ENCODE measurements at regions not wholly inside any gene's neighbourhood (a gene's known extent, or its start where the extent isn't known, plus 50 kb on each side); places are given as distances from the start of the nearest gene placed in this dataset.
"Not testable (repeated sequence)": the region's sequence is repeated elsewhere in the genome, so short reads cannot be mapped to it uniquely, and the experiment has no call there.

DNA sequence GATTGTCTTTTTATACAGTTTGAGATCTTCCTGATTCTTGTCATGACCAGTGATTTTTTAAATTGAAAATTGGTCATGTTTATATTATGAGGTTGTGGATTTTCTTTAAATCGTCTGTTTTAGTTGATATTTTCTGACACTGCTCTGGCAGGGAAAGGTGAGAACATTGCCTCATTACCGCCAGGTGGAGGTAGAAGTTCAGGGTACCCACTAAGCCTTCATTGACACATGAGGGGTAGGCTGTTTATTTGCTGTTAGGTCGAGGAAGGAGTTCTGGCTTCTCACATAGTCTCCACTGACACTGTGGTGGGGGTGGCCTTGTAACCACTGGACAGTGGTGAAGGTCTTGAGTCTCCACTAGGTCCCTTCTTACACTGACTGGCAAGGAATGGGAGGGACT lies 117.6 kb upstream of the GPR101 start:
- Histone ChIP-seq H3K27me3 (ENCODE audit: insufficient read depth, low read length) (no peaks in the 10 kb centered on the region), H3K4me3 (ENCODE audit: low read depth, low read length) (no peak overlapping the region), H3K4me1 (ENCODE audit: control insufficient read depth, insufficient read depth, low read length, unreplicated experiment) (no peaks in the 10 kb centered on the region), H3K79me2 (ENCODE audit: control insufficient read depth, insufficient read depth, low read length, unreplicated experiment) (no peaks in the 10 kb centered on the region), H2AFZ (ENCODE audit: low read length, unreplicated experiment) (no peak overlapping the region), H3K27ac (ENCODE audit: low read depth, low read length) (no peak overlapping the region), H3K36me3 (ENCODE audit: insufficient read depth, low read length) (no peaks in the 10 kb centered on the region)

DNA sequence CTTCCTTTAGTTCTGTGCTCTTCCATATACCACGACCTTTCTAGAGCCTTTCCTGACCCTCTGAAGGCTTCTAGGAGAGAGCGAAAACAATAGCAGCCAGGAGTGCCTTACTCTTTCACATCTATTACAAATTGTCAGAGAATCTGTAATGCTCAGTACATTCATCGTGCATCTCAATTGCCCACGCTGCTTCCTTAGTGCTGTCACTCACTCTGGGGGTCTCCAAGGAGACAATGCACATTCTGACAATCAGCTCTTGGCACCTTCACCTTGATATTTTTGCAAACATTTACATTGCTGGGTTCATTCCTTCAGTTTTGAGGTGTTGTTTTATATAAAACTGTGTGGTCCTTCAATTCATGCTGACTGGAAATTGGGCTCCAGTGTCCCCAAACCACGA lies 110.1 kb upstream of the GPR101 start:
- H3K27ac ChIP-seq (ENCODE audit: low read depth, low read length) = no peak overlapping the region
- no peak overlapping the region for H2AFZ ChIP-seq (ENCODE audit: low read length, unreplicated experiment)
- H3K4me1 ChIP-seq (ENCODE audit: control insufficient read depth, insufficient read depth, low read length, unreplicated experiment) = no peaks in the 10 kb centered on the region
- no peaks in the 10 kb centered on the region for H3K36me3 ChIP-seq (ENCODE audit: insufficient read depth, low read length)
- no peaks in the 10 kb centered on the region for H3K27me3 ChIP-seq (ENCODE audit: insufficient read depth, low read length)
- no peak overlapping the region for H3K4me3 ChIP-seq (ENCODE audit: low read depth, low read length)
- no peaks in the 10 kb centered on the region for H3K79me2 ChIP-seq (ENCODE audit: control insufficient read depth, insufficient read depth, low read length, unreplicated experiment)

DNA sequence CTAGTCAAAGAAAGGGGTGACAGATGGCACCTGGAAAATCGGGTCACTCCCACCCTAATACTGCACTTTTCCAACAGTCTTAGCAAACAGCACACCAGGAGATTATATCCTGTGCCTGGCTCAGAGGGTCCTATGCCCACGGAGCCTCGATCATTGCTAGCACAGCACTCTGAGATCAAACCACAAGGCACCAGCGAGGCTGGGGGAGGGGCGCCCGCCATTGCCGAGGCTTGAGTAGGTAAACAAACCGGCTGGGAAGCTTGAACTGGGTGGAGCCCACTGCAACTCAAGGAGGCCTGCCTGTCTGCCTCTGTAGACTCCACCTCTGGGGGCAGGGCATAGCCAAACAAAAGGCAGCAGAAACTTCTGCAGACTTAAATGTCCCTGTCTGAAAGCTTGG lies 88.9 kb upstream of the GPR101 start:
- not testable (repeated sequence) for H3K79me2 ChIP-seq (ENCODE audit: control insufficient read depth, insufficient read depth, low read length, unreplicated experiment); H2AFZ ChIP-seq (ENCODE audit: low read length, unreplicated experiment); H3K27ac ChIP-seq (ENCODE audit: low read depth, low read length); H3K4me3 ChIP-seq (ENCODE audit: low read depth, low read length); H3K36me3 ChIP-seq (ENCODE audit: insufficient read depth, low read length); H3K27me3 ChIP-seq (ENCODE audit: insufficient read depth, low read length); H3K4me1 ChIP-seq (ENCODE audit: control insufficient read depth, insufficient read depth, low read length, unreplicated experiment)

DNA sequence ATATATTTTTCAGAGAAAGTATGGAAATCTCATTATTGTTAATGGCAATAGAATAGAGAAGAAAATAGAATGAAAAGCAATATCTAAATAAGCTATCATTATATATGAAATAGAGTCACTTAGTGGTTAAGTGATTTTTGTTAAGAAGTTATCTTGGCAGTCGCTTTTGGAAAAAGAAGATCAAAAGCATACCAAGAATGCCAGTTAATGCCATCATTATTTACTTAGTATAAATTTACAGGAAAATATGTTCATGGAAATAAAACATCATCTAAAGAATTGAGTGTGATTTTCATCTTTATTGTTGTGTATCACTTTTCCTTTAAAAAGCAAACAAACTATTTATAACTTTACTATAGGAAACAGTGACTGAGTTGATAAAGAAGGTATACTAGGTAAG lies 85.3 kb upstream of the GPR101 start:
- Histone ChIP-seq H3K36me3 (ENCODE audit: insufficient read depth, low read length) (no peaks in the 10 kb centered on the region), H3K27me3 (ENCODE audit: insufficient read depth, low read length) (no peaks in the 10 kb centered on the region), H3K79me2 (ENCODE audit: control insufficient read depth, insufficient read depth, low read length, unreplicated experiment) (no peaks in the 10 kb centered on the region)

DNA sequence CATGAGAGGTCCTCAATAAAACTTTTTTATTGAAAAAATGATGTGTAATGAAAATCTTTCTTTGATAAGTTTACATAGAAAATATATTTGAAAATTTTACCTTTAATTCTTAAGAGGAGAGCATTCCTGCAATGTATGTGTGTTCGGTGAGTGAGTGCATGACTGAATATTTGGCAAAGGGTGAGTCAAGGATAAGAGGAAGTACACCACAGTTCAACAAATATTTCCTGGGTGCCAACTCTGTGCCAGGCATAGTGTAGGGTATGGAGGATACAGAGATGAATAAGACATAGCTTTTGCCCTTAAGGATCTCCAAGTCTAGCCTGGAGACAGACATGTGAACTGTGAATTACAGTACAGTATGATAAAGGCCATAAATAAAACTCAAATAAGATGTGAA lies 84.7 kb upstream of the GPR101 start:
- H3K4me1 ChIP-seq (ENCODE audit: control insufficient read depth, insufficient read depth, low read length, unreplicated experiment) = no peaks in the 10 kb centered on the region
- H2AFZ ChIP-seq (ENCODE audit: low read length, unreplicated experiment) = no peak overlapping the region
- no peaks in the 10 kb centered on the region for H3K79me2 ChIP-seq (ENCODE audit: control insufficient read depth, insufficient read depth, low read length, unreplicated experiment)
- no peak overlapping the region for H3K27ac ChIP-seq (ENCODE audit: low read depth, low read length)
- H3K36me3 ChIP-seq (ENCODE audit: insufficient read depth, low read length) = no peaks in the 10 kb centered on the region
- H3K27me3 ChIP-seq (ENCODE audit: insufficient read depth, low read length) = no peaks in the 10 kb centered on the region
- no peak overlapping the region for H3K4me3 ChIP-seq (ENCODE audit: low read depth, low read length)

More for the DNA sequence above, 85.3 kb upstream of the GPR101 start:
- H2AFZ ChIP-seq (ENCODE audit: low read length, unreplicated experiment) = no peak overlapping the region
- H3K27ac ChIP-seq (ENCODE audit: low read depth, low read length) = no peak overlapping the region
- no peaks in the 10 kb centered on the region for H3K4me1 ChIP-seq (ENCODE audit: control insufficient read depth, insufficient read depth, low read length, unreplicated experiment)
- no peak overlapping the region for H3K4me3 ChIP-seq (ENCODE audit: low read depth, low read length)

DNA sequence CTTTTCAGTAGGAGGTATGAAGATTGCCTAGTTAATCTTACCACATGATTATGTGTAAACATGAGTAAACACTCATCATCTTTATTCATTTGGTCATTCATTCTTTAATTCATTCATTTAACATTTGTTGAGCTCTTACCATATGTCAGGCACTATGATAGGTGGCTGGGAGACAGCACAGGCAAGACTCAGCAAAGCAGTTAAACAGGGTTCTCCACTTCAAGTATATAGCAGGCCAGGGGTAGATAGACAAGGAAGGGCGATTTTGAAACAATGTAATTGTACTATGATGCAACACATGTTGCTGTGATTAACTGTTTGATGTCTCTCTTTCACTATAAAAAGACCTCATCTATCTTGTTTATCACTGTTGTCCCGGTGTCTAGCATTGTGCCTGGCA lies 84.3 kb upstream of the GPR101 start:
- Histone ChIP-seq H3K4me3 (ENCODE audit: low read depth, low read length) (no peak overlapping the region), H3K27me3 (ENCODE audit: insufficient read depth, low read length) (no peaks in the 10 kb centered on the region), H3K79me2 (ENCODE audit: control insufficient read depth, insufficient read depth, low read length, unreplicated experiment) (no peaks in the 10 kb centered on the region), H3K4me1 (ENCODE audit: control insufficient read depth, insufficient read depth, low read length, unreplicated experiment) (no peaks in the 10 kb centered on the region), H3K27ac (ENCODE audit: low read depth, low read length) (no peak overlapping the region), H3K36me3 (ENCODE audit: insufficient read depth, low read length) (no peaks in the 10 kb centered on the region), H2AFZ (ENCODE audit: low read length, unreplicated experiment) (no peak overlapping the region)

DNA sequence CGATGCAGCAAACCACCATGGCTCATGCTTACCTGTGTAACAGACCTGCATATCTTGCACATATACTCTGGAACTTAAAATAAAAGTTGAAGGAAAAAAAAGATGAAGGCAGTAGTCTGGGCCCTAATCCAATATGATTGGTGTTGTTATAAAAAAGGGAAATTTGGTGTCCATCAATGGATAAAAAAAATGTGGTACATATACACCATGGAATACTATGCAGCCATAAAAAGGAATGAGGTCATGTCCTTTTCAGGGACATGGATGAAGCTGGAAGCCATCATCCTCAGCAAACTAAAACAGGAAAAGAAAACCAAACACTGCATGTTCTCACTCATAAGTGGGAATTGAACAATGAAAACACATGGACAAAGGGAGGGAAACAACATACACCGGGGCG lies 74.1 kb upstream of the GPR101 start:
- H3K4me3 ChIP-seq (ENCODE audit: low read depth, low read length); H2AFZ ChIP-seq (ENCODE audit: low read length, unreplicated experiment); H3K4me1 ChIP-seq (ENCODE audit: control insufficient read depth, insufficient read depth, low read length, unreplicated experiment); H3K27me3 ChIP-seq (ENCODE audit: insufficient read depth, low read length); H3K36me3 ChIP-seq (ENCODE audit: insufficient read depth, low read length); H3K27ac ChIP-seq (ENCODE audit: low read depth, low read length); H3K79me2 ChIP-seq (ENCODE audit: control insufficient read depth, insufficient read depth, low read length, unreplicated experiment): not testable (repeated sequence)

DNA sequence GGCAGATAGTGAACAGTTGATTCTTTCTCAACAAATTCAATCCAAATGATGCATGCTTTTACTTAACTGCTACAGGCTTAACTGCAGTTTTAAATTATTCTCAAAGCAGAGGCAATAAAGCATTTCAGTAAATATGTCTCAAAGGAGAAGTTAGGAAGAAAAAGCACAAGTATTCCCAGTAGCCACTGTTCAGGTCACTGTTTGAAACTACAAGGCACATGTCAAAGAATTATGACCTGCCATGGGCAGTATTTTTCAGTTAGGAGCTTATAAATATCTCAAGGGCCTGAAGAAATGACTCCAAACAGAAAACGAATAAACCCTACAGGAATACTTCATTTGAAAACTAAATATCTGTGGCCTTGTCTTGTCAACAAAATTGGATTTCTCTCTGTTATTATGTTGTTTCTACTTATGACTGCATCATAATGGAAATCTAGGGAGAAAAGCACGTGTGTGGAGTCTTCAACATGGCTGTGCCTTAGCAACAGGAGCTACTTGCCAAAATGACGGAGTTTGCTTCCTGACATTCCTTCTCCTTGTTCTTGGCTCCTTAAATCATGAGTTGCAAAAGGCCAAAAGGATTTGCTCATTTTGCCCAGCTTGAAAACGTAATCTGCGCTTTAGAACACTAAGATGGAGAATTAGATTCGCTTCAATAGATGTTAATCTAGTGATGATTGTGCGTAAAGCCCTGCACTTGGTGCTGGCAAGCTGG lies 67.6 kb upstream of the GPR101 start:
- Histone ChIP-seq H2AFZ (ENCODE audit: low read length, unreplicated experiment) (no peak overlapping the region), H3K36me3 (ENCODE audit: insufficient read depth, low read length) (no peaks in the 10 kb centered on the region), H3K27me3 (ENCODE audit: insufficient read depth, low read length) (no peaks in the 10 kb centered on the region), H3K79me2 (ENCODE audit: control insufficient read depth, insufficient read depth, low read length, unreplicated experiment) (no peaks in the 10 kb centered on the region), H3K27ac (ENCODE audit: low read depth, low read length) (no peak overlapping the region), H3K4me1 (ENCODE audit: control insufficient read depth, insufficient read depth, low read length, unreplicated experiment) (no peaks in the 10 kb centered on the region), H3K4me3 (ENCODE audit: low read depth, low read length) (no peak overlapping the region)

All from ACC112 (cell line).